A673 (cell line): ENCODE measurements at regions not wholly inside any gene's neighbourhood (a gene's known extent, or its start where the extent isn't known, plus 50 kb on each side); places are given as distances from the start of the nearest gene placed in this dataset.

ENCODE experiments used
- BruUV-seq: library from RNA; stranded (reverse); fragments of 400-500 nt; replicated peaks from 2 replicates; lab custom pipeline; 2021; lab: Mats Ljungman, UMichigan
- CTCF ChIA-PET: fragments of 300-600 bp; sonication (Branson Sonifier 250); formaldehyde crosslinking; loops from one replicate; lab custom pipeline; 2022; ENCODE audit warnings: antibody characterized with exemption; lab: Charles Lee
- POLR2A ChIA-PET: fragments of 300-600 bp; sonication (Branson Sonifier 250); formaldehyde crosslinking; loops from one replicate; lab custom pipeline; 2022; ENCODE audit warnings: antibody characterized with exemption; ENCODE audit not compliant: low non-redundant PET; lab: Charles Lee
- DNase-seq: peaks from one replicate; pipeline ENCODE4 v3.0.0-alpha.2; 2015; ENCODE audit warnings: low spot score
- H3K27ac ChIP-seq: fragments of 200-600 bp; sonication (generic); 2 replicates; pipeline ENCODE4 v1.5.1; 2016; ENCODE audit warnings: mixed run types, low read depth, mild to moderate bottlenecking, mixed read lengths, antibody characterized with exemption, low read length; ENCODE audit not compliant: poor library complexity, severe bottlenecking
- H3K27me3 ChIP-seq: fragments of 200-600 bp; sonication (generic); replicated peaks from 2 replicates; pipeline ENCODE4 v1.6.1; 2017; ENCODE audit warnings: mixed run types, low read depth, mild to moderate bottlenecking, mixed read lengths, antibody characterized with exemption, low read length; ENCODE audit not compliant: insufficient read depth, poor library complexity
- H3K36me3 ChIP-seq: fragments of 200-600 bp; sonication (generic); 2 replicates; pipeline ENCODE4 v1.6.1; 2016; ENCODE audit warnings: mixed run types, mild to moderate bottlenecking, mixed read lengths, antibody characterized with exemption, low read length; ENCODE audit not compliant: insufficient read depth, poor library complexity, severe bottlenecking
- H3K4me1 ChIP-seq: fragments of 200-600 bp; sonication (generic); 2 replicates; pipeline ENCODE4 v1.6.1; 2017; ENCODE audit warnings: mixed run types, mild to moderate bottlenecking, mixed read lengths, antibody characterized with exemption, low read length; ENCODE audit not compliant: insufficient read depth, poor library complexity, severe bottlenecking
- H3K4me3 ChIP-seq: fragments of 200-600 bp; sonication (generic); 2 replicates; pipeline ENCODE4 v1.5.1; 2016; ENCODE audit warnings: low read depth, mixed run types, mild to moderate bottlenecking, mixed read lengths, low read length; ENCODE audit not compliant: poor library complexity, severe bottlenecking
- H3K9me3 ChIP-seq: fragments of 200-600 bp; sonication (generic); 2 replicates; pipeline ENCODE4 v1.6.1; 2016; ENCODE audit warnings: mixed run types, low read depth, mild to moderate bottlenecking, mixed read lengths, antibody characterized with exemption, low read length; ENCODE audit not compliant: poor library complexity, severe bottlenecking
- CTCF ChIP-seq: fragments of 300-800, 200-600 bp; sonication (generic); conservative IDR thresholded peaks from 2 replicates; pipeline ENCODE4 v1.5.1; 2017; ENCODE audit warnings: low read depth, mild to moderate bottlenecking, antibody characterized with exemption, low read length, moderate library complexity, mixed read lengths
- EZH2 ChIP-seq: fragments of 200-600 bp; sonication (generic); IDR thresholded peaks from 2 replicates; pipeline ENCODE4 v1.6.1; 2017; ENCODE audit warnings: borderline replicate concordance, low read depth, mild to moderate bottlenecking, mixed read lengths, antibody characterized with exemption, low read length; ENCODE audit not compliant: poor library complexity, severe bottlenecking
- intact Hi-C: fragments of 100-400 bp; cut with micrococcal nuclease; formaldehyde crosslinking; loops from one replicate; pipeline ENCODE4 v1.10.0; 2022; ENCODE audit not compliant: unreplicated experiment

DNA sequence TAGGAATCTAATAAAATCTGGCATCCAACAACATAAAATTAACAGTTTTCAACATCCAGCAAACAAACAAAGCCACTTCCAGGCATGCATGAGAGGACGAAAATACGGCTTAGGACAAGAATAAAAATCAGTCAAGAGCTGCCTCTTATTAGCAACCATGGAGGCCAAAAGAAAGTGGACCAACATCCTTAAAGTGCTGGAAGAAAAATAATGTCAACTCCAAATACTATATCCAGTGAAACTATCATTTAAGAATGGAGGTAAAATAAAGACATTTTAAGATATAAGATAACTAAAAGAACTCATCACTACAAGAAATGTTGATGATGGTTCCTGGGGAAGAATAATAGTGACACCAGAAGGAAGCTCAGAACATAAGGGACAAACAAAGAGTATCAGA lies 224.0 kb upstream of the IRX4 start:
- no peak overlapping the region for H3K4me3 ChIP-seq
- CTCF ChIA-PET: no interaction called here
- no peak overlapping the region for H3K27ac ChIP-seq
- H3K4me1 ChIP-seq: no peaks in the 10 kb centered on the region
- intact Hi-C loops: no loop called here
- no peaks in the 10 kb centered on the region for H3K27me3 ChIP-seq
- POLR2A ChIA-PET: no interaction called here
- no peak for DNase-seq
- no TSS peak for BruUV-seq
- H3K9me3 ChIP-seq: no peaks in the 10 kb centered on the region
- no peak for TF ChIP-seq CTCF
- TF ChIP-seq EZH2: no peak
- no peaks in the 10 kb centered on the region for H3K36me3 ChIP-seq

DNA sequence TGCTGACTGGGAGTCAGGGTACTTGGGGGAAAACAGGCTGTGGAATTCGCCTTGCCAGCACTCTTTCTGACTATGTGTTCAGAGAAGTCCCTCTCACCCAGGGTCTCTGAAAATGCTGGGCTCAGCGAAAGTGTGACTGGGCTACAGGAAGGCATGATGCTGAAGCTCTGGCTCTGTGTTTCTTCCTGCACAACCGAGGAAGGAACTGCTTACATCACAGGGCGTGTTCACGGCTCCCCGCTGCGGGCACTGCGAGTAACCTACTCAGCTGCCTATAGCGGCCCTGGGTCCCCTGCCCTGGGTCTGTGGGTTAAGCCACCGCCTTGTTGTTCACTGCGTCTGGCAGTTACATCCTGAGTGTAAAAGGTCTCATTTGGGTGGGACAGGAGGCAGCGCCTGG lies 222.4 kb upstream of the IRX4 start:
- Histone ChIP-seq H3K27me3 (no peaks in the 10 kb centered on the region), H3K9me3 (no peaks in the 10 kb centered on the region), H3K4me3 (no peak overlapping the region), H3K36me3 (no peaks in the 10 kb centered on the region), H3K27ac (no peak overlapping the region), H3K4me1 (no peaks in the 10 kb centered on the region)
- TF ChIP-seq CTCF (no peak), EZH2 (no peak)
- intact Hi-C loops: no loop called here
- ChIA-PET CTCF (no interaction called here), POLR2A (no interaction called here)
- no TSS peak for BruUV-seq
- no peak for DNase-seq

GRCh38 chr5:2103940-2104339 lies 221.2 kb upstream of the IRX4 start:
- Histone ChIP-seq H3K4me1 (no peaks in the 10 kb centered on the region), H3K36me3 (no peaks in the 10 kb centered on the region), H3K27ac (no peak overlapping the region), H3K9me3 (no peaks in the 10 kb centered on the region), H3K4me3 (no peak overlapping the region), H3K27me3 (no peaks in the 10 kb centered on the region)
- intact Hi-C loops: no loop called here
- DNase-seq: no peak
- CTCF ChIA-PET: no interaction called here
- TF ChIP-seq CTCF (no peak), EZH2 (no peak)
- POLR2A ChIA-PET: no interaction called here
- no TSS peak for BruUV-seq
